Suprapubic skin (tissue), 4 donors: ENCODE measurements at regions not wholly inside any gene's neighbourhood (a gene's known extent, or its start where the extent isn't known, plus 50 kb on each side); places are given as distances from the start of the nearest gene placed in this dataset.

Experiments used
- CTCF ChIP-seq, 2 donors: fragments of 200-600 bp in 1 of 2; fragments of 450-650 bp in 1 of 2; sonication (generic) in 1 of 2; IDR thresholded peaks; one replicate each; pipeline ENCODE4 v1.5.1; 2016 to 2019; ENCODE audit warnings: antibody characterized with exemption in 2 of 2, mild to moderate bottlenecking in 1 of 2, moderate library complexity in 1 of 2
- EP300 ChIP-seq: sonication (generic); formaldehyde crosslinking; IDR thresholded peaks from one replicate; pipeline ENCODE4 v1.6.1; 2017; ENCODE audit warnings: antibody characterized with exemption
- POLR2A ChIP-seq, 2 donors: fragments of 450-650 bp; IDR thresholded peaks; one replicate each; pipeline ENCODE4 v1.6.1; 2017; ENCODE audit warnings: antibody characterized with exemption in 2 of 2, mild to moderate bottlenecking in 2 of 2, moderate library complexity in 2 of 2
- POLR2AphosphoS5 ChIP-seq, 3 donors: sonication (generic); formaldehyde crosslinking; IDR thresholded peaks; one replicate each; pipeline ENCODE4 v1.6.1; 2017; ENCODE audit warnings: antibody characterized with exemption in 3 of 3

- TF ChIP-seq CTCF (IDR thresholded peaks at IDR 0.05) (no peak), POLR2AphosphoS5 (IDR thresholded peaks at IDR 0.05) (no peak), EP300 (no peak), POLR2A (IDR thresholded peaks at IDR 0.05) (no peak)
These were observed 100.6 kb upstream of the ITGA4 start for GRCh38 chr2:181356526-181357130.
